GM23338 (cell line): ENCODE measurements at regions not wholly inside any gene's neighbourhood (a gene's known extent, or its start where the extent isn't known, plus 50 kb on each side); places are given as distances from the start of the nearest gene placed in this dataset.

ENCODE experiments used
- CTCF ChIP-seq, 2 experiments: fragments of 200-600 bp in 1 of 2; sonication (generic) in 1 of 2; conservative IDR thresholded peaks; 2 replicates each; pipeline versions ENCODE4 v1.5.1 to v1.6.1; 2016 to 2017; ENCODE audit warnings: antibody characterized with exemption in 2 of 2, low read depth in 2 of 2, mild to moderate bottlenecking in 2 of 2, moderate library complexity in 1 of 2
- EZH2phosphoT487 ChIP-seq: fragments of 200-600 bp; sonication (generic); IDR thresholded peaks from one replicate; pipeline ENCODE4 v1.8.1; 2018; ENCODE audit warnings: antibody characterized with exemption; ENCODE audit not compliant: unreplicated experiment
- ZNF462 ChIP-seq: fragments of 250-450 bp; sonication (Bioruptor Pico); IDR thresholded peaks from 2 replicates; pipeline ENCODE4 v1.5.0; 2020; ENCODE audit warnings: mild to moderate bottlenecking, moderate library complexity

GRCh38 chr1:102631691-102632090 lies 476.6 kb downstream of the COL11A1 start:
- TF ChIP-seq EZH2phosphoT487 = no peak
- no peak for TF ChIP-seq CTCF (conservative IDR thresholded peaks at IDR 0.05; ENCODE audit: low read depth in 2 of 2)
- no peak for TF ChIP-seq ZNF462 (CRISPR knock-in tag)
